GM23338 (cell line): ENCODE measurements at regions not wholly inside any gene's neighbourhood (a gene's known extent, or its start where the extent isn't known, plus 50 kb on each side); places are given as distances from the start of the nearest gene placed in this dataset.

ENCODE experiments used
- ATAC-seq: fragments of 200-7000 bp; cut with Tn5 transposase; 3 replicates; pipeline ENCODE4 v1.9.1; 2020
- DNase-seq: peaks from one replicate; pipeline ENCODE4 v3.0.0-alpha.2; 2015; ENCODE audit warnings: low spot score
- H2AFZ ChIP-seq: fragments of 200-600 bp; sonication (generic); 2 replicates; pipeline ENCODE4 v1.8.0; 2016; ENCODE audit warnings: antibody characterized with exemption, mild to moderate bottlenecking, moderate library complexity
- H3F3A ChIP-seq: fragments of 200-600 bp; sonication (generic); replicated peaks from 2 replicates; pipeline ENCODE4 v1.8.0; 2017; ENCODE audit warnings: antibody characterized with exemption, mixed run types, low read depth
- H3K27ac ChIP-seq: fragments of 200-600 bp; sonication (generic); 2 replicates; pipeline ENCODE4 v1.6.1; 2016; ENCODE audit warnings: low read depth
- H3K27me3 ChIP-seq: fragments of 200-600 bp; sonication (generic); 2 replicates; pipeline ENCODE4 v1.8.0; 2016; ENCODE audit warnings: mild to moderate bottlenecking, mixed run types, moderate library complexity; ENCODE audit not compliant: insufficient read depth
- H3K36me3 ChIP-seq: fragments of 200-600 bp; sonication (generic); 2 replicates; pipeline ENCODE4 v1.8.0; 2016; ENCODE audit warnings: mild to moderate bottlenecking; ENCODE audit not compliant: insufficient read depth
- H3K4me1 ChIP-seq: fragments of 200-600 bp; sonication (generic); 2 replicates; pipeline ENCODE4 v1.8.0; 2016; ENCODE audit warnings: mild to moderate bottlenecking, moderate library complexity; ENCODE audit not compliant: insufficient read depth
- H3K4me2 ChIP-seq: fragments of 200-600 bp; sonication (generic); 2 replicates; pipeline ENCODE4 v1.7.1; 2017; ENCODE audit warnings: mixed run types
- H3K4me3 ChIP-seq: fragments of 200-600 bp; sonication (generic); 2 replicates; pipeline ENCODE4 v1.6.1; 2016; ENCODE audit warnings: mixed run types
- H3K79me2 ChIP-seq: fragments of 200-600 bp; sonication (generic); replicated peaks from 2 replicates; pipeline ENCODE4 v1.8.0; 2017; ENCODE audit warnings: mild to moderate bottlenecking; ENCODE audit not compliant: insufficient read depth
- H3K9me2 ChIP-seq: fragments of 200-600 bp; sonication (generic); 2 replicates; pipeline ENCODE4 v1.8.0; 2017; ENCODE audit not compliant: insufficient read depth
- H4K20me1 ChIP-seq: fragments of 200-600 bp; sonication (generic); replicated peaks from 2 replicates; pipeline ENCODE4 v1.8.0; 2017; ENCODE audit warnings: mild to moderate bottlenecking; ENCODE audit not compliant: insufficient read depth
- H3K27ac Mint-ChIP-seq: 2 replicates; pipeline ENCODE4 v1.8.0; 2020; ENCODE audit warnings: inconsistent platforms, mild to moderate bottlenecking, moderate library complexity, mixed read lengths
- H3K27me3 Mint-ChIP-seq: 3 replicates; pipeline ENCODE4 v1.8.0; 2022; ENCODE audit warnings: low read depth, mild to moderate bottlenecking, moderate library complexity, mixed read lengths, inconsistent platforms; ENCODE audit not compliant: insufficient read depth, poor library complexity
- H3K36me3 Mint-ChIP-seq: 3 replicates; pipeline ENCODE4 v1.8.0; 2021; ENCODE audit warnings: low read depth, mild to moderate bottlenecking, inconsistent platforms, moderate library complexity, mixed read lengths
- H3K4me1 Mint-ChIP-seq: 3 replicates; pipeline ENCODE4 v1.8.0; 2020; ENCODE audit warnings: mild to moderate bottlenecking, inconsistent platforms, mixed read lengths
- H3K4me3 Mint-ChIP-seq: 3 replicates; pipeline ENCODE4 v1.8.0; 2021; ENCODE audit warnings: moderate library complexity, mild to moderate bottlenecking, inconsistent platforms, mixed read lengths
- H3K9me3 Mint-ChIP-seq: 3 replicates; pipeline ENCODE4 v1.8.0; 2020; ENCODE audit warnings: moderate library complexity, mild to moderate bottlenecking, inconsistent platforms, mixed read lengths
- CREB1 ChIP-seq: fragments of 250-450 bp; sonication (Bioruptor Pico); IDR thresholded peaks from 2 replicates; pipeline ENCODE4 v1.5.0; 2020; ENCODE audit warnings: low read depth, mild to moderate bottlenecking, moderate library complexity
- ETS1 ChIP-seq: IDR thresholded peaks from 2 replicates; pipeline ENCODE4 v1.6.1; 2016; ENCODE audit warnings: antibody characterized with exemption
- EZH2 ChIP-seq: fragments of 200-600 bp; sonication (generic); IDR thresholded peaks from one replicate; pipeline ENCODE4 v1.8.0; 2017; ENCODE audit warnings: antibody characterized with exemption, mild to moderate bottlenecking, low read depth; ENCODE audit not compliant: unreplicated experiment
- EZH2phosphoT487 ChIP-seq: fragments of 200-600 bp; sonication (generic); IDR thresholded peaks from one replicate; pipeline ENCODE4 v1.8.1; 2018; ENCODE audit warnings: antibody characterized with exemption; ENCODE audit not compliant: unreplicated experiment
- JUNB ChIP-seq: IDR thresholded peaks from one replicate; pipeline ENCODE4 v1.6.1; 2016; ENCODE audit warnings: antibody characterized with exemption; ENCODE audit not compliant: unreplicated experiment
- NANOG ChIP-seq: IDR thresholded peaks from 2 replicates; pipeline ENCODE4 v1.6.1; 2016; ENCODE audit warnings: antibody characterized with exemption, borderline replicate concordance
- POLR2AphosphoS5 ChIP-seq: IDR thresholded peaks from 2 replicates; pipeline ENCODE4 v1.6.1; 2016; ENCODE audit warnings: antibody characterized with exemption, low read depth
- STAT1 ChIP-seq: IDR thresholded peaks from one replicate; pipeline ENCODE4 v1.6.1; 2016; ENCODE audit warnings: antibody characterized with exemption; ENCODE audit not compliant: unreplicated experiment
- ZNF114 ChIP-seq: fragments of 250-450 bp; sonication (Bioruptor Pico); IDR thresholded peaks from 2 replicates; pipeline ENCODE4 v1.5.0; 2020; ENCODE audit warnings: mild to moderate bottlenecking, moderate library complexity
- ZNF331 ChIP-seq: fragments of 250-450 bp; sonication (Bioruptor Pico); IDR thresholded peaks from 2 replicates; pipeline ENCODE4 v1.5.0; 2020; ENCODE audit warnings: low read depth, mild to moderate bottlenecking, moderate library complexity
- ZNF462 ChIP-seq: fragments of 250-450 bp; sonication (Bioruptor Pico); IDR thresholded peaks from 2 replicates; pipeline ENCODE4 v1.5.0; 2020; ENCODE audit warnings: mild to moderate bottlenecking, moderate library complexity
- TF ChIP-seq, protein P1 (sequence below), 2 experiments: fragments of 200-600 bp in 1 of 2; sonication (generic) in 1 of 2; conservative IDR thresholded peaks; 2 replicates each; pipeline versions ENCODE4 v1.5.1 to v1.6.1; 2016 to 2017; ENCODE audit warnings: antibody characterized with exemption in 2 of 2, low read depth in 2 of 2, mild to moderate bottlenecking in 2 of 2, moderate library complexity in 1 of 2
- TF ChIP-seq, protein P2 (sequence below): IDR thresholded peaks from one replicate; pipeline ENCODE4 v1.6.1; 2018; ENCODE audit warnings: antibody characterized with exemption; ENCODE audit not compliant: unreplicated experiment

- H3K27ac ChIP-seq = no peak overlapping the region
- H2AFZ ChIP-seq = no peak overlapping the region
- Mint-ChIP-seq H3K36me3 (no peaks in the 10 kb centered on the region), H3K4me3 (no peak overlapping the region), H3K27me3 (peaks cover 18% of the 10 kb centered on the region), H3K27ac (no peak overlapping the region), H3K9me3 (no peaks in the 10 kb centered on the region), H3K4me1 (peaks cover 15% of the 10 kb centered on the region; the same call in 2 of the 3 replicates)
- no peaks in the 10 kb centered on the region for H3K9me2 ChIP-seq
- H3K4me1 ChIP-seq = peaks cover 13% of the 10 kb centered on the region
- H3K4me2 ChIP-seq = no peak overlapping the region
- no peaks in the 10 kb centered on the region; the same call in 1 of the 2 replicates for H4K20me1 ChIP-seq
- H3K36me3 ChIP-seq = no peaks in the 10 kb centered on the region
- DNase-seq = no peak
- no peaks in the 10 kb centered on the region for H3K79me2 ChIP-seq
- H3K4me3 ChIP-seq = no peak overlapping the region
- no peak for ATAC-seq
- peaks cover 57% of the 10 kb centered on the region for H3K27me3 ChIP-seq
- H3F3A ChIP-seq = no peaks in the 10 kb centered on the region
- no peak for TF ChIP-seq POLR2AphosphoS5
- no peak for TF ChIP-seq ZNF114 (CRISPR knock-in tag)
- TF ChIP-seq NANOG = no peak
- TF ChIP-seq, protein P1, sequence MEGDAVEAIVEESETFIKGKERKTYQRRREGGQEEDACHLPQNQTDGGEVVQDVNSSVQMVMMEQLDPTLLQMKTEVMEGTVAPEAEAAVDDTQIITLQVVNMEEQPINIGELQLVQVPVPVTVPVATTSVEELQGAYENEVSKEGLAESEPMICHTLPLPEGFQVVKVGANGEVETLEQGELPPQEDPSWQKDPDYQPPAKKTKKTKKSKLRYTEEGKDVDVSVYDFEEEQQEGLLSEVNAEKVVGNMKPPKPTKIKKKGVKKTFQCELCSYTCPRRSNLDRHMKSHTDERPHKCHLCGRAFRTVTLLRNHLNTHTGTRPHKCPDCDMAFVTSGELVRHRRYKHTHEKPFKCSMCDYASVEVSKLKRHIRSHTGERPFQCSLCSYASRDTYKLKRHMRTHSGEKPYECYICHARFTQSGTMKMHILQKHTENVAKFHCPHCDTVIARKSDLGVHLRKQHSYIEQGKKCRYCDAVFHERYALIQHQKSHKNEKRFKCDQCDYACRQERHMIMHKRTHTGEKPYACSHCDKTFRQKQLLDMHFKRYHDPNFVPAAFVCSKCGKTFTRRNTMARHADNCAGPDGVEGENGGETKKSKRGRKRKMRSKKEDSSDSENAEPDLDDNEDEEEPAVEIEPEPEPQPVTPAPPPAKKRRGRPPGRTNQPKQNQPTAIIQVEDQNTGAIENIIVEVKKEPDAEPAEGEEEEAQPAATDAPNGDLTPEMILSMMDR (conservative IDR thresholded peaks at IDR 0.05; ENCODE audit: low read depth in 2 of 2) = no peak
- TF ChIP-seq EZH2phosphoT487 = no peak
- TF ChIP-seq ZNF331 (CRISPR knock-in tag) = no peak
- no peak for TF ChIP-seq ZNF462 (CRISPR knock-in tag)
- no peak for TF ChIP-seq CREB1 (CRISPR knock-in tag)
- TF ChIP-seq STAT1 = no peak
- TF ChIP-seq, protein P2, sequence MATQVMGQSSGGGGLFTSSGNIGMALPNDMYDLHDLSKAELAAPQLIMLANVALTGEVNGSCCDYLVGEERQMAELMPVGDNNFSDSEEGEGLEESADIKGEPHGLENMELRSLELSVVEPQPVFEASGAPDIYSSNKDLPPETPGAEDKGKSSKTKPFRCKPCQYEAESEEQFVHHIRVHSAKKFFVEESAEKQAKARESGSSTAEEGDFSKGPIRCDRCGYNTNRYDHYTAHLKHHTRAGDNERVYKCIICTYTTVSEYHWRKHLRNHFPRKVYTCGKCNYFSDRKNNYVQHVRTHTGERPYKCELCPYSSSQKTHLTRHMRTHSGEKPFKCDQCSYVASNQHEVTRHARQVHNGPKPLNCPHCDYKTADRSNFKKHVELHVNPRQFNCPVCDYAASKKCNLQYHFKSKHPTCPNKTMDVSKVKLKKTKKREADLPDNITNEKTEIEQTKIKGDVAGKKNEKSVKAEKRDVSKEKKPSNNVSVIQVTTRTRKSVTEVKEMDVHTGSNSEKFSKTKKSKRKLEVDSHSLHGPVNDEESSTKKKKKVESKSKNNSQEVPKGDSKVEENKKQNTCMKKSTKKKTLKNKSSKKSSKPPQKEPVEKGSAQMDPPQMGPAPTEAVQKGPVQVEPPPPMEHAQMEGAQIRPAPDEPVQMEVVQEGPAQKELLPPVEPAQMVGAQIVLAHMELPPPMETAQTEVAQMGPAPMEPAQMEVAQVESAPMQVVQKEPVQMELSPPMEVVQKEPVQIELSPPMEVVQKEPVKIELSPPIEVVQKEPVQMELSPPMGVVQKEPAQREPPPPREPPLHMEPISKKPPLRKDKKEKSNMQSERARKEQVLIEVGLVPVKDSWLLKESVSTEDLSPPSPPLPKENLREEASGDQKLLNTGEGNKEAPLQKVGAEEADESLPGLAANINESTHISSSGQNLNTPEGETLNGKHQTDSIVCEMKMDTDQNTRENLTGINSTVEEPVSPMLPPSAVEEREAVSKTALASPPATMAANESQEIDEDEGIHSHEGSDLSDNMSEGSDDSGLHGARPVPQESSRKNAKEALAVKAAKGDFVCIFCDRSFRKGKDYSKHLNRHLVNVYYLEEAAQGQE = no peak
- TF ChIP-seq ETS1 = no peak
- TF ChIP-seq EZH2 = no peak
- no peak for TF ChIP-seq JUNB
These were observed 152.8 kb upstream of the TBL1XR1 start for GRCh38 chr3:177350121-177350520.
